ENCODE measurements at regions not wholly inside any gene's neighbourhood (a gene's known extent, or its start where the extent isn't known, plus 50 kb on each side); places are given as distances from the start of the nearest gene placed in this dataset.

DNA sequence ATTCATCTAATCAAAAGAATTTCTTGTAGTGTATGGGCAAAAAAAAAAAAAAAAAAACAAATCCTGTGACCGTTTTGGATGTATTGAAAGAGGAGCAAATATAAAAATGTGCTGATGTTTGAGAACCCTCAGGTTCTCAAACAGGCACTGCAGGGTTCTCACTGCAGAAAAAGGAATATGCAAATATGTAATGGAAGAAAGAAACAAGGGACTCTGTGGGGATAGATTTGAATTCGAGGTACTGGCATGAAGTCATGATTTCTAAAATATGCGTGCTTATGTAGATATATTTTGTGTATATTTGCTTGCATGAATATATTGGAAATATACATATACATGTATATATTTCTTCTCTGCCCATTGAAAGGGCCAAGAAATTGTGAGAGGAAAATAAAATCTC, 365.0 kb upstream of the RUNX1 start:
- DNase-seq = no peak

- no peak for DNase-seq
These were observed 363.1 kb upstream of the RUNX1 start for GRCh38 chr21:35412231-35412630.

DNA sequence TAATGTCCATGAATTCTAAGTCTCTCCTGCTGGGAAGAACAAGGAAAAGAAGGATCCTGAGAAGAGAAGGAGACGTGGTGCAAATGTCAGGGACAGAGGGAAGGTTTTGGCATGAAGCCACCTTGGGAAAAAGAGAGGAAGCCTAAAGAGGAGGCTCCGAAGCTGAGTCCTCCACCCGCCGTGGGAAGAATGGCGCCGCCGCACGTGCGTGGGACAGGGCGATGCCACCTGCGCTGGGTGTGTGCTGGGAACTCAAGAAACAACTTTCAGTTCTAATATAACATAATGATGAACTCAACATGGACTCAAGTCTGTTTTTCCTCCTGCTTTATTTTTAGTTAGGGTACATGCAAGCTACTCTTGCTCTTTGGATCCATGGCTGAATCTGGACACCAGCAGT, 362.3 kb upstream of the RUNX1 start:
- no peak for DNase-seq

DNA sequence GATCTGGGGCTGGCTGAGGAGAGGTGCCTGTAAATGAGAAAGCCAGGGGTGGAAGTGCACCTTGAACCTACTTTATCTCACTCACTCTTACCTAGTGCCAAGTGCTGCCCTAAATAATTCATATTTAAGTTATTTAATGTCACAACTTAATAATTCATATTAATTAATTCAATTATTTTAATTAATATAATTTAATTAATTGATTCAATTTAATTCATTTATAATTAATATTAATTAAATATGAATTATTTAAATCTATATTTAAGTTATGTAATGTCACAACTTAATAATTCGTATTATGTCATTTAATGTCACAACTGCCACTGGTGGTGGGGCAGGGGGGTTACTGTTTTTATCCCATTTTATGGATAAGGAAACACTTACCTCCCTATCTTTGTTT, 361.6 kb upstream of the RUNX1 start:
- no peak for DNase-seq

DNA sequence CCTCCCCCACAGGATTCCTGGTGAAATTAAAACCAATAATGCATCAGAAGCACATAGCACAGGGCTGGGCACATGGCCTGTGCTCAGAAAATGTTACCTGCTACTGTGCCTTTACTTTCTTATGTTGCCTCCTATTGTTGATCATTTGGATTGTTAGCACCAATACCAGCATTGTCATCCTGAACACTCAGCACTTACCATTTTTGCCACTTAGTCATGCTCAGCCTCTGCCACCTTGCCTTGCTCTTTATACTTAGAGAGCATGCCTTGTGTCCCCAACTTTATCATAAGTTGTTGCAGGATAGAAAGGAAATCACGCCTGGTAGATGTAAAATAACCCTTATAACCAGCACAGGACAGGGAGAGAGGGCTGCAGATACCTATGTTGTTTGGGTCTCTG, 361.0 kb upstream of the RUNX1 start:
- no peak for DNase-seq

DNA sequence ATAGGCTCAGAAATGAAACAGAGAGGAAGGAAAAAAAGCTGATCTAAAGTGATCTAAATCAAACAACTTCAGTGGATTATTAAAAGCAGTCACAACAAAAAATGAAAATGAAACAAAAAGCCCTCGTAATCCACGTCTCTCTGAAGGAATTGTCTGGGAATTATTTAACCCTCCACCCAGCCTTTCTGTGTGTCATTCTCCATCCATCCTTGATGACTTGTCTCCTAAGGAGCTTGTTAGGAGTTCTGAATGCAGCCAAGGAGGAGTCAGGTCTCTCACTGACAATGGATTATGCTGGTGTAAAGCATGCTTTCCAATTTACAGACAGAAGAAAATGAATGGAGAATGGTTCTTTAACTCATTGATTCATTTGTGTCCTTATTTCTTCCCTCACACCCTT, 359.3 kb upstream of the RUNX1 start:
- no peak for DNase-seq

DNA sequence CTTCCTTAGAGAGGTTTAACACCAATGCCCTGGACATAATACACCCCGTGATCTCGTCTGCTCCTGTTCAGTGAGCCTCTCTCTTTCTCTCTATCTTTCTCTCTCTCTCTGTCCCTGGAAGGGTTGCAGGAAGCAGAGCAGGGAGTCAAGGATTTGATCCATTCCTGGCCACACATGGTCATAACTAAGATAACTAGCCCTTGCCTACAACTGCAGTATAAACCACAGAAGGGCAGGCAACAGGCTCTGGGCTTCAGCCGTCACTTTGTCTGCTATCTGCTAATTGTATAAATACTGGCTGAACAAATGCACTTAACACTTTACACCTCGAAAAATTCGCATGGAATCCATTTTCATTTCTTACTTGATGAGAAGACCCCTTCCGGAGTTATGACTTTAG, 357.5 kb upstream of the RUNX1 start:
- no peak for DNase-seq

- no peak for DNase-seq
These were observed 356.9 kb upstream of the RUNX1 start for GRCh38 chr21:35405981-35406380.

- no peak for DNase-seq
These were observed 355.1 kb upstream of the RUNX1 start for GRCh38 chr21:35404247-35404646.

DNA sequence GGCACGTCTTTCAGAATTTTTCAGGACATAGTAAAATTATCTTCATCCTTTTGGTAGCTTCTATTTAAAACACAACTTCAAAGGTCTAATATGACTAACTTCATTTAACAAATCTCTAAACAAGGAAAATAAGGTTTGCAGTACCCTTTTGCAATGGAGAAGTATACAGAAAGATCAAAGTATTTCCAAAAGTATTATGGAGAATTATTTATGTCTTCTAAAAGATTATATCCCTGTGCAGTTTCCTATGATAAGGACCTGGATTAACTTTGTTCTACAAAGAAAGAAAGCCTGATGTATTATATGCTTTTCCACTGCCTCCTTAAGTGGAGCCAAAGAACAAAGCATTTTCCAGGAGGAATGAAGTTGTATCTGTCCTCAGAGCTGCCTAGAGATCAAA, 353.0 kb upstream of the RUNX1 start:
- DNase-seq = no peak

DNA sequence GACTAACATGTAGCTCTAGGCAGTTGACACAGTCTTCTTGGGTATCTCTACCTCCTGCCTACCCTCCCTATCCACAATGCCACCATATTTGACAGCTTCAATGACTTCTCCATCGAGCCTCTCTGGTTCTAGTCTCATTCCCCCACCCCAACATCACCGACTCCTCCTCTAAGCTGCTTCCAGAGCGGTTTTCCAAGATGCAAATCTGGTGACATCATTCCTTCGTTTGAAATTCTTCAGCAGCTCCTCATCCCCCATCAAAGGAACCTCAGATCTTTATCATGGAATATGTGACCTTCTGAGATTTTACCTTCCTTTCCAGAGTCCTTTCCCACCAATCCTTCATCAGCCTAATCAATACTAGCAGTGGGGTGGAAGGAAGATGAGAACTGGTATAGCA, 352.4 kb upstream of the RUNX1 start:
- DNase-seq = no peak

- peak; percentile 63 for DNase-seq
These were observed 351.3 kb upstream of the RUNX1 start for GRCh38 chr21:35400233-35400939.

DNA sequence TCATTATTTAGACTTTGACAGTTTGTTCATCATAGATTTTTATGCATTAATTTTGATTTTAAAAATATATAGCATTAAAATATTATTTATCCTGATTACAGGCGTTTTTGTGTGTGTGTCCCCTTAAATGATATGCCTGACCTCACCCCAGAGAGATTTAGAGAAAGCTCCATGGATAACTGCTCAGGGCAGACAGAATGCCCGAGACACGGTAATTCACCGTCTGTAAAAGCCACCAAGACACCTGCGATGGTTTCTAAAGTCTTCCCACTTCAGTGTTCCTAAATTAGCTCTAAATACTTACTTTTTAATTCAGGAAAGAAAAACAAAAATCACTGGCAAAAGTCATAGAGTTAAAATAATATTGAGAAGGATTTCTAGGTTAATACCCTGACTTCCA, 350.6 kb upstream of the RUNX1 start:
- no peak for DNase-seq

GRCh38 chr21:35399002-35399530, 350.0 kb upstream of the RUNX1 start:
- DNase-seq = no peak

DNA sequence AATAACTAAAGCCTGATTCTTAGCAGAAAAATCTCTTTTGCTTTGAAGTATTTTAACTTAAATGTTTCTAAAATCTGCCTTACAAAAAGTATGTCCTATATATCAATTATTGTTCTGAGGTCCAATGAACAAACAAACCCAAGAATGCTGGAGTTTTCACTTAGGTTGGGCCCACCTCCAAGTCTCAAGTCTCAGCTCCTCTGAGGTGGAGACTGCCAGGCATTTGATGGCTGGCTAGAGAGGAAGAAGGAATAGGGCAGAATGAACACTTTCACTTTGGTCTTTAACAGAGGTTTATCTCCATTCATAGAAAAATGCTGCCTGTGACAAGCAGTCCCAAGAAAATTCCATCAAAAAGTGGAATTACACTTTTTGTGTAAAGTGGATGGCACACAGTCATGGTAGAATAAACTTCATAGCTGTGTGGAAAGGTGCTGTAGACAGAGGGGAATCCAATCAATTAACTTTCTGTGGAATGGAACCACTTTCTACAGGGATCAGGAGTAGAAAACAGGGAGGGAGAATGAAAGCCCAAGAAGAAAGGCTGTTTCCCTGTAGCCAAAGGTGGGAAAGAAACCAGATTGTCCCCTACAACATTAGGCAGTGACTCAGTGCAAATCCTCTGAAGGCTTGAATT, 349.4 kb upstream of the RUNX1 start:
- no peak for DNase-seq

DNA sequence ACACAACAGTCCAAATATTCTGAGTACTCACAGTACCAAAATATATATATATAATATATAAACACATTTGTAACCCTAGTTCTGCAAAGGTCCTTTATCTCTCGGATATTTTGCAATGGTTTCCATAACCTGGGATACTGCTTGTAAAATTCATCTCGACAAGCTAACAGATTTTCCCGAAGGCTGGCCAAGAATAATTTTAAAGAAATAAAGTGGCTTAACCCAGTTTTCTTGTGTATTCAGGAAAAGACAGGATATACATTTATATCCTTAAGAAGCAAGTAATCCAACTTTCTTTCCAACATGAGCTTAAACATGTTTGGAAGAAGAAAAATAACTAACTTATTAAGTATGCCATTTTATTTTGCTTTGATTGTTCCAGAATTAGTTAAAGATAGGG, 348.7 kb upstream of the RUNX1 start:
- DNase-seq = no peak

- DNase-seq = no peak
These were observed 347.6 kb upstream of the RUNX1 start for GRCh38 chr21:35396655-35397054.

- DNase-seq = no peak
These were observed 346.6 kb upstream of the RUNX1 start for GRCh38 chr21:35395728-35396127.

DNA sequence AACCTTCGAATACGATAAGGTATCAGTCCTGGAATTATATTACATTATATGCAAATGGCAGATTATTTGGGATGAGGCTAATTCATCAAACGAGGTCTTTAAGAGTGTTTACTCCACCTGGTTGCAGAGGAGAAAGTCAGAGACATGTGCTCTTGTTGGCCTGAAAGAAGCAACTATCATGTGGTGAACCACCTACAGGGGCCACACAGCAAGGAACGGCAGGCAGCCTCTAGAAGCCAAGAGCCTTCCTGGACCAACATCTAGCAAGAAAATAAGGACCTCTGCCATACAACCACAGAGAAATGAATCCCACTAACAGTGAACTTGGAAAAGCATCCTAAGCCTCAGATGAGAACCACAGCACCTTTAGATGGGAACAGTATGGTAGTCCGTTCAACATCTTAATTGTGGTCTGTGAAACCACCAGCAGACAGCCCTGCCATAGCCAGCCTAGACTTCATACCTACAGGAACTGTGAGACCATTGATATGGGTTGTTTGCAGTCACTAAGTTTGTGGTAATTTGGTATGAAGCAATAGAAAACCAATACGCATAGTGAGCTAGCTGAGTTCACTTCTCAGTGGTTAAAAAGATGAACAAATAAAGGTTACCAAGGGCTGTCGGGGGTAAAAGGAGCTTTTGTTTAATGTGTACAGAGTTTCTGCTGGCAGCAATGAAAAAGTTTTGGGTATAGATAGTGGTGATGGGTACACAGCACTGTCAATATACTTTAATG, 345.7 kb upstream of the RUNX1 start:
- DNase-seq = no peak

DNA sequence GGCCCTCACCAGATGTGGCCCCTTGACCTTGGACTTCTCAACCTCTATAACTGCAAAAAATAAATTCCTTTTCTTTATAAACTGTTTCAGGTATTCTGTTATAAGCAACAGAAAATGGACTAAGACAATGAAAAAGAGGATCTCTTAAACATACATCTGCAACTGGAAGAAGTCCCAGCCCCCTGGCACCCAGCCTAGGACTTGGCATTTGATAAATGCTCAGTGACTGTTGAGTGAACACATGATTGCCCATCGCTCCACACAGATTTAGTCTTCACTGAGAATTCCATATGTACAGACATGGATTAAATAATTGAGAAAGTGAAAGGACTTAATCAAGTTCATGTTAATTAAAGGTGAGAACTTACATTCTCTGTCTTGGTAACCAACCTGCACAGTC, 344.9 kb upstream of the RUNX1 start:
- DNase-seq = no peak

- no peak for DNase-seq
These were observed 341.1 kb upstream of the RUNX1 start for GRCh38 chr21:35390013-35390776.

DNA sequence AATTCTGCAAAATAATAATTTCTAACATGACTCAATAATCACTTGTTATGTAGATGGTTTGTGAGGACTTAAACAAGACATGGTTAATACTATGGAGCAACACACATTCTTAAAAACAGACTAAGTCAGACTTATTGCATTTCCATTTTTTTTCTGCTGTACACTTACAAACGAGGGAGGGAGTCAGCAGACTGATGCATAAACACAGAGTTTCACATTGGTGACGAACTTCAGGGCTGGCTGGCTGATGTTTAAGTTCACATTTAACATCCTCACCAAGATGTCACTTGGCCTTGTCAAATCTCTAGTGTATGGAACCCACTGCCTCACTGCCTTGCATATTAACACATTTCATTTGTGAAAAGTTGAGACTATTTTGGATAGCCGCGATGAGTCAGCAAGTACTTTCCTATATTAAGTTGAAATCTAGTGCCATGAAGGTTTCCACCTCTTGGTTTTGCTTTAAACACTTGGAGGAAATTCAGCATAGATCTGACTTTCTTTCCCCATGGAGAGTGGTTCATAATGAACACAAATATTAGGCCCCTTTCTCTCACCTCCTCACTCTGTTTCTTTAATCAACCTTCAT, 337.5 kb upstream of the RUNX1 start:
- DNase-seq = no peak

DNA sequence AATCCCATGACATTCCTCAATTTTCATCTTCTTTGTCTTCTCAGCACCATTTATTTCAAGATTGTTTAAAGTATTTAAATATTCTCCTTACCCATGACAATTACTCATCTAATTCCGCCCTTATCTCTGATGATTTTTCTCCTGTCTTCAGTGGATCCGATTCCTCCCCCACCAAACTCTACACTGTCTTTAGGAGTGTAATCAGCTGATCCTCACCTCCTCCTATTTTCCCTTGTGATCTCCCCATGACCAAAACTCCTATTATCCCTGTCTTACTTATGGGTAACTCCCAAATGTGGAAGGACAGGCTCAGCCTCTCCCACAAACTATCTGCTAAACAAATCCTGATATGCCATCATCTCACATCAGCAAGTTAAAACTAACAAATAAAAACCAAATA, 335.3 kb upstream of the RUNX1 start:
- no peak for DNase-seq

Measured in SHP77 treated with DMSO at 0.1 percent for 48 hours (cell line).